OCI-LY3 (cell line): ENCODE measurements at regions not wholly inside any gene's neighbourhood (a gene's known extent, or its start where the extent isn't known, plus 50 kb on each side); places are given as distances from the start of the nearest gene placed in this dataset.

ENCODE experiments used
- H2AFZ ChIP-seq: fragments of 200-600, 300-600 bp; shearing (Covaris generic); 2 replicates; pipeline ENCODE4 v1.6.0; 2014; ENCODE audit warnings: antibody characterized with exemption, low read depth, low read length
- H3K27ac ChIP-seq: fragments of 200-600, 300-600 bp; sonication (generic); 2 replicates; pipeline ENCODE4 v1.5.1; 2014; ENCODE audit warnings: mild to moderate bottlenecking, low read length, moderate library complexity, mixed read lengths
- H3K27me3 ChIP-seq: fragments of 200-600, 300-600 bp; sonication (generic); 2 replicates; pipeline ENCODE4 v1.6.1; 2014; ENCODE audit warnings: low read depth, low read length, mixed read lengths
- H3K36me3 ChIP-seq: fragments of 200-600, 300-600 bp; sonication (generic); replicated peaks from 2 replicates; pipeline ENCODE3; 2014; ENCODE audit warnings: low read depth, low read length, mixed read lengths
- H3K4me1 ChIP-seq: fragments of 300-600, 200-600 bp; sonication (generic); 2 replicates; pipeline ENCODE4 v1.6.1; 2014; ENCODE audit warnings: low read length, mixed read lengths
- H3K4me2 ChIP-seq: fragments of 200-600, 300-600 bp; sonication (generic); 2 replicates; pipeline ENCODE4 v1.6.1; 2014; ENCODE audit warnings: low read length, mixed read lengths
- H3K4me3 ChIP-seq: fragments of 300-600, 200-600 bp; sonication (generic); 2 replicates; pipeline ENCODE4 v1.5.1; 2014; ENCODE audit warnings: antibody characterized with exemption, mild to moderate bottlenecking, low read length, moderate library complexity
- H3K79me2 ChIP-seq: fragments of 300-600, 200-600 bp; shearing (Covaris generic); 2 replicates; pipeline ENCODE4 v1.6.1; 2014; ENCODE audit warnings: mild to moderate bottlenecking, low read length, mixed read lengths
- H3K9ac ChIP-seq: fragments of 300-600, 200-600 bp; shearing (Covaris generic); 2 replicates; pipeline ENCODE4 v1.6.0; 2014; ENCODE audit warnings: mild to moderate bottlenecking, low read length, moderate library complexity
- H3K9me3 ChIP-seq: fragments of 200-600, 300-600 bp; shearing (Covaris generic); 2 replicates; pipeline ENCODE4 v1.6.1; 2014; ENCODE audit warnings: low read length, mixed read lengths; ENCODE audit not compliant: insufficient read depth
- H4K20me1 ChIP-seq: fragments of 200-600, 300-600 bp; sonication (generic); 2 replicates; pipeline ENCODE4 v1.6.1; 2016; ENCODE audit warnings: low read length, mixed read lengths; ENCODE audit not compliant: insufficient read depth
- CTCF ChIP-seq: fragments of 200-600, 300-600 bp; sonication (generic); IDR thresholded peaks from 2 replicates; pipeline ENCODE4 v1.5.1; 2014; ENCODE audit warnings: antibody characterized with exemption, low read length, low read depth
- EZH2phosphoT487 ChIP-seq: fragments of 200-600 bp; shearing (Covaris generic); IDR thresholded peaks from 2 replicates; pipeline ENCODE4 v1.6.1; 2018; ENCODE audit warnings: antibody characterized with exemption, mixed run types, low read depth

- Histone ChIP-seq H3K27ac (no peak overlapping the region), H3K27me3 (no peaks in the 10 kb centered on the region), H3K36me3 (no peaks in the 10 kb centered on the region), H3K4me2 (peak overlapping the region; percentile 20), H3K9me3 (no peaks in the 10 kb centered on the region), H3K9ac (no peak overlapping the region), H3K79me2 (no peaks in the 10 kb centered on the region), H3K4me1 (no peaks in the 10 kb centered on the region), H2AFZ (no peak overlapping the region), H3K4me3 (0 out of 2 replicates have a peak overlapping the region, but pooled peaks have one; percentile 21), H4K20me1 (no peaks in the 10 kb centered on the region)
- TF ChIP-seq CTCF, result no peak
- TF ChIP-seq EZH2phosphoT487, result no peak
Observed at GRCh38 chr2:240233885-240234502, 93.5 kb upstream of the OTOS start.

- Histone ChIP-seq H3K4me1 (no peaks in the 10 kb centered on the region), H2AFZ (no peak overlapping the region), H3K79me2 (no peaks in the 10 kb centered on the region), H3K9me3 (no peaks in the 10 kb centered on the region), H3K36me3 (no peaks in the 10 kb centered on the region), H3K9ac (no peak overlapping the region), H3K27ac (no peak overlapping the region), H4K20me1 (no peaks in the 10 kb centered on the region), H3K4me2 (no peak overlapping the region), H3K27me3 (no peaks in the 10 kb centered on the region), H3K4me3 (no peak overlapping the region)
- TF ChIP-seq CTCF (no peak), EZH2phosphoT487 (no peak)
Observed at GRCh38 chr2:240234503-240234951, 94.1 kb upstream of the OTOS start.

- H3K36me3 ChIP-seq, result no peaks in the 10 kb centered on the region
- no peak overlapping the region for H3K4me2 ChIP-seq
- no peaks in the 10 kb centered on the region for H3K79me2 ChIP-seq
- TF ChIP-seq EZH2phosphoT487, result no peak
- TF ChIP-seq CTCF, result no peak
- no peak overlapping the region for H2AFZ ChIP-seq
- H3K27me3 ChIP-seq, result no peaks in the 10 kb centered on the region
- H3K27ac ChIP-seq, result no peak overlapping the region
- H3K9me3 ChIP-seq, result no peaks in the 10 kb centered on the region
- H3K4me3 ChIP-seq, result no peak overlapping the region
- H4K20me1 ChIP-seq, result no peaks in the 10 kb centered on the region
- no peaks in the 10 kb centered on the region for H3K4me1 ChIP-seq
- H3K9ac ChIP-seq, result no peak overlapping the region
Observed at GRCh38 chr2:240235149-240235803, 94.8 kb upstream of the OTOS start.

- no peak overlapping the region for H3K27ac ChIP-seq
- no peak overlapping the region for H2AFZ ChIP-seq
- H3K4me3 ChIP-seq, result no peak overlapping the region
- no peak overlapping the region for H3K9ac ChIP-seq
- H3K4me2 ChIP-seq, result no peak overlapping the region
- H3K79me2 ChIP-seq, result no peaks in the 10 kb centered on the region
- H3K36me3 ChIP-seq, result no peaks in the 10 kb centered on the region
- TF ChIP-seq EZH2phosphoT487 (no peak), CTCF (no peak)
- no peaks in the 10 kb centered on the region for H3K9me3 ChIP-seq
- H4K20me1 ChIP-seq, result no peaks in the 10 kb centered on the region
- H3K4me1 ChIP-seq, result peaks cover 2% of the 10 kb centered on the region; the same call in 1 of the 2 replicates
- H3K27me3 ChIP-seq, result peaks cover 3% of the 10 kb centered on the region; the same call in 1 of the 2 replicates
Observed at GRCh38 chr2:240235811-240236210, 95.4 kb upstream of the OTOS start.
